GM13976 (cell line): ENCODE measurements at regions not wholly inside any gene's neighbourhood (a gene's known extent, or its start where the extent isn't known, plus 50 kb on each side); places are given as distances from the start of the nearest gene placed in this dataset.

Source experiments
- DNase-seq: peaks from one replicate; pipeline ENCODE4 v3.0.0; 2012; ENCODE audit warnings: low spot score
- in situ Hi-C: fragments of 300-500 bp; cut with MboI; formaldehyde crosslinking; loops from one replicate; pipeline ENCODE4 v1.12.0; 2022; ENCODE audit warnings: low sequenced_read_pairs, mixed read lengths, inconsistent platforms; ENCODE audit not compliant: unreplicated experiment
- TF ChIP-seq, protein P1 (sequence below): IDR thresholded peaks from 2 replicates; pipeline ENCODE4 v1.5.1; 2012; ENCODE audit warnings: borderline replicate concordance, mild to moderate bottlenecking; ENCODE audit not compliant: insufficient read depth; ENCODE audit errors: extremely low read depth, missing control alignments, control extremely low read depth

DNA sequence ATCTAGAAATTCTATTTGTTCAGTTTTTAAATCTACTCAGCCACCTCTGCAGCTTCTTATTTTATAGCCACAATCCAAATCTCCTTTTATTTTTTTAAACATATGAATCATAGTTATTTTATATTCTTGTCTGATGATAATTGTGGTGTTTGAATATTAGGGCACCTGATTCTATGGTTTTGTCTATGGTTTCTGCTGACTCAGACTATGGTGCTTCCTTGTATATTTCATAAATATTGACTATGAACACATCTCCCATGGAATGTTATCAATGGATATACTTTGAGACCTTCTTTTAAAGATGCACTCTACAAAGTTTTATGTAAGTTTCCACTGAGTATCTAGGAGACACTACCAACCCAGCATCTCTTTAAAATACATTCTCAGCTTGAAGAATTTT is 1027.0 kb upstream of the AUTS2 start:
- DNase-seq = no peak
- in situ Hi-C loops = no loop called here
- TF ChIP-seq, protein P1, sequence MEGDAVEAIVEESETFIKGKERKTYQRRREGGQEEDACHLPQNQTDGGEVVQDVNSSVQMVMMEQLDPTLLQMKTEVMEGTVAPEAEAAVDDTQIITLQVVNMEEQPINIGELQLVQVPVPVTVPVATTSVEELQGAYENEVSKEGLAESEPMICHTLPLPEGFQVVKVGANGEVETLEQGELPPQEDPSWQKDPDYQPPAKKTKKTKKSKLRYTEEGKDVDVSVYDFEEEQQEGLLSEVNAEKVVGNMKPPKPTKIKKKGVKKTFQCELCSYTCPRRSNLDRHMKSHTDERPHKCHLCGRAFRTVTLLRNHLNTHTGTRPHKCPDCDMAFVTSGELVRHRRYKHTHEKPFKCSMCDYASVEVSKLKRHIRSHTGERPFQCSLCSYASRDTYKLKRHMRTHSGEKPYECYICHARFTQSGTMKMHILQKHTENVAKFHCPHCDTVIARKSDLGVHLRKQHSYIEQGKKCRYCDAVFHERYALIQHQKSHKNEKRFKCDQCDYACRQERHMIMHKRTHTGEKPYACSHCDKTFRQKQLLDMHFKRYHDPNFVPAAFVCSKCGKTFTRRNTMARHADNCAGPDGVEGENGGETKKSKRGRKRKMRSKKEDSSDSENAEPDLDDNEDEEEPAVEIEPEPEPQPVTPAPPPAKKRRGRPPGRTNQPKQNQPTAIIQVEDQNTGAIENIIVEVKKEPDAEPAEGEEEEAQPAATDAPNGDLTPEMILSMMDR = no peak

DNA sequence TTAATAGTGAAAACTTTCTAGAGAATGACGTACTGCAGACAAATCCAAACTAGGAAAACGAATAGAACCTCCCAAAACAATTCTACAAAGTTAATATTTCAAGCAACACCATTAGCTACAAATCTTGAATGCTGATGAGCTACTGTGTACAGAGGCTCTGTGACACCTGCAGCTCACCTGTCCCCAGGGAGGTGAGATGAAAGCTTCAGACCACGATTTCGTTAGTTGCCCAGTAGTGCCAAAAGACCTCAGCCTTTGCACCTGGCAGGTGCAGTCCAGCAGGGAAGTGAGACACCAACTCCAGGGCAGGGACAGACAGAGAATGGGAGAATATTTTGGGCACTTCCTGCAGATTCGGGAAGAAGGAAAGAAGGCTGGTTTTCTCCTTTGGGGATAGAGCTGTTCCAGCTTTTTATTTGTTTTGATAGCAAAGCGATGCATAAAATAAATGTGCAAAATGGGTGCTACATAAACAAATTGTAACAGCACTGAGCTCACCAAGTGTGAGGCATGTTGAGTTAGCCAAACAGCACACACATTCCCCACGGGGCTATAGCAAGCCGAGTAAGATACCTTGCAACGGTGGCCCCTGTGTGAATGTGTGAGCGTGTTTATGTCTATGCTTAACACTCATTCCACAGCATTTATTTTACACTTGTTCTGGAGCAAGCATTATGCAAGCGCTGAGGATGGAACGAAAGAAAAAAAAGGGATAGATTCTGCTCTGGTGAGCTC is 1024.8 kb upstream of the AUTS2 start:
- TF ChIP-seq, protein P1 = no peak
- DNase-seq = no peak
- in situ Hi-C loops = no loop called here

DNA sequence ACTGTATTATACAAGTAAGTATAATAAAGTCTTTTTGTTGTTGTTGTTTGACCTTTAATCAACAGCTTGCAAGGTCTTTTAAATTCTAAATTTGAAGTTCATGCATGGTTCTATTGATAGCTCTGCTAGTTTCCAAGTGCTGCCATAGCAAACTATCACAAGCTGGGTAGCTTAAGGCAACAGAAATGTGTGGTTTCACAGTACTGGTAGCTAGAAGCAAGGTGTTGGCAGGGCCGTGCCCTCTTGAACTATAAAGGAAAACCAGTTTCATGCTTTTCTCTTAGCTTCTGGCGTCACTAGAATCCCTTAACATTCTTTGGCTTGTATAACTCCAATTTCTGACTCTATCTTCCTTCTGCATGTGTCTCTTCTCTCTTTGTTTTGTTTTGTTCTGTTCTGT is 1021.9 kb upstream of the AUTS2 start:
- DNase-seq = no peak

DNA sequence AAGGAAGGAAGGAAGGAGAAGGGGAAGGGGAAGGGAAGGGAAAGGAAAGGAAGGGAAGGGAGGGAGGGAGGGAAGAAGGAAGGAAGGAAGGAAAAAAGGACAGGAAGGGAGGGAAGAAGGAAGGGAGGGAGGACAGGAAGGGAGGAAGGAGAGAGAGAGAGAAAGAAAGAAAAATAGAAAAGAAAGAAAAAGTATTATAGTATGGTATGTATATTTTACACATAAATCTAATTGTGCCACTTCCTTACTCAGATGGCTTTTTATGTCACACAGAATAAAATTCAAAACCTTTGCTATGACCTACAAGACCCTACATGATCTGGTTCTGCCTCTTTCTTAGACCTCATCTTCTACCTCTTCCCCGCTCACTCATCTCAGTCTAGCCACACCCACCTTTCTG is 1016.9 kb upstream of the AUTS2 start:
- TF ChIP-seq, protein P1 = no peak
- no peak for DNase-seq
- in situ Hi-C loops = no loop called here

More for the DNA sequence above, 1021.9 kb upstream of the AUTS2 start:
- TF ChIP-seq, protein P1 = no peak
- in situ Hi-C loops = no loop called here

DNA sequence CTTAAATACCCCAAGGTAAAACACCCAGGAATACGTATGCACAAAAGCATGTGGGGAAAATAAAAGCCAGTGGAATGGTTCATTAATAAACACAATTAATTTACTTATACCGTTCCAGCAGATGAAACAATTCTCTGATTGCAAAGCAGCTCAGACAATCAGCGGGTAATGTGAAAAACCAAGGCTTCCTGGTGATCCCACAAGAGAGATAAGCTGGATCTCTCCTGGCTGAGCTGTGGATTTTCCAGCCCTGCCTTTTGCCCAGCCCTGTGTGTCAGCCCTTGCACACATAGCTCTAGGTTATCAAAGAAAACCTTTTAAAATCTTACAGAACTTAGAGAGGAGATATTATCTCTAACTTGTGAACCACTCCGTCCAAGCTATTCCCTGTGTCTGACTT is 1010.7 kb upstream of the AUTS2 start:
- TF ChIP-seq, protein P1 = no peak
- DNase-seq = no peak
- in situ Hi-C loops = no loop called here

DNA sequence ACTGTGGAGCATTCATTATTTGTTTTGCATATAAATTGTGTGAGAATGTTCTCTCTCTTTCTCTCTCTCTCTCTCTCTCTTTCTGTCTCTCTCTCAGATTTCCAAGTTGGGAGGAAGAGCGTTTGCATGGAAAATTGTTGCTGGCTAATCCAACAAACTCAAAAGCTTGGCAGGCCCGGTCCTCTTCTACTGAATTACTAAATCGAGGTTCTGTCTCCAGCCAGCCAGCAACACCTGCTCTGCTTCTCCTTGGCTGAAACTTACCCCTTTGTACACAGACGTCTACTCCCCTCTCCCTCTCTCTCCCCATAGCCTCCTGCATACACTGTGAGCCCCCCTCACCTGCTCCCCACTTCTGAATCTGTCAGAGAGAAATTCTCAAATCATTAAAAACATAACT is 996.4 kb upstream of the AUTS2 start:
- TF ChIP-seq, protein P1 = no peak
- in situ Hi-C loops = no loop called here
- no peak for DNase-seq
